HG02610 (cell line): ENCODE measurements at regions not wholly inside any gene's neighbourhood (a gene's known extent, or its start where the extent isn't known, plus 50 kb on each side); places are given as distances from the start of the nearest gene placed in this dataset.
"Not testable (repeated sequence)": the region's sequence is repeated elsewhere in the genome, so short reads cannot be mapped to it uniquely, and the experiment has no call there.

Source experiments
- ATAC-seq: cut with Tn5 transposase; IDR thresholded peaks from one replicate; pipeline ENCODE4 v1.9.1; 2021; ENCODE audit warnings: mild to moderate bottlenecking, moderate library complexity; ENCODE audit not compliant: unreplicated experiment

GRCh38 chr4:13922873-13923645 lies 295.5 kb upstream of the BOD1L1 start:
- no peak for ATAC-seq

- not testable (repeated sequence) for ATAC-seq
Observed at GRCh38 chr4:13924900-13925299, 297.4 kb upstream of the BOD1L1 start.

GRCh38 chr4:13928214-13928613 lies 300.7 kb upstream of the BOD1L1 start:
- ATAC-seq = no peak

GRCh38 chr4:13930155-13930554 lies 302.6 kb upstream of the BOD1L1 start:
- ATAC-seq = no peak

- ATAC-seq = no peak
Observed at GRCh38 chr4:13933191-13933590, 305.7 kb upstream of the BOD1L1 start.

GRCh38 chr4:13938299-13938698 lies 310.8 kb upstream of the BOD1L1 start:
- no peak for ATAC-seq

GRCh38 chr4:13940921-13941320 lies 313.4 kb upstream of the BOD1L1 start:
- no peak for ATAC-seq

- ATAC-seq = no peak
Observed at GRCh38 chr4:13942977-13943376, 315.5 kb upstream of the BOD1L1 start.

- ATAC-seq = no peak
Observed at GRCh38 chr4:13944095-13944511, 316.6 kb upstream of the BOD1L1 start.

- ATAC-seq = no peak
Observed at GRCh38 chr4:13947921-13948320, 320.4 kb upstream of the BOD1L1 start.

GRCh38 chr4:13950491-13950890 lies 323.0 kb upstream of the BOD1L1 start:
- no peak for ATAC-seq

GRCh38 chr4:13953083-13953482 lies 325.6 kb upstream of the BOD1L1 start:
- no peak for ATAC-seq

- ATAC-seq = no peak
Observed at GRCh38 chr4:13955551-13955950, 328.0 kb upstream of the BOD1L1 start.

GRCh38 chr4:13956947-13957346 lies 329.4 kb upstream of the BOD1L1 start:
- ATAC-seq = no peak

GRCh38 chr4:13957871-13958270 lies 330.3 kb upstream of the BOD1L1 start:
- ATAC-seq = no peak

- ATAC-seq = no peak
Observed at GRCh38 chr4:13963601-13964000, 336.1 kb upstream of the BOD1L1 start.

- no peak for ATAC-seq
Observed at GRCh38 chr4:13966231-13967195, 339.0 kb upstream of the BOD1L1 start.

- no peak for ATAC-seq
Observed at GRCh38 chr4:13968723-13969122, 341.2 kb upstream of the BOD1L1 start.

- no peak for ATAC-seq
Observed at GRCh38 chr4:13970349-13970748, 342.8 kb upstream of the BOD1L1 start.

- no peak for ATAC-seq
Observed at GRCh38 chr4:13977746-13978145, 350.2 kb upstream of the BOD1L1 start.

GRCh38 chr4:13980317-13981310 lies 353.1 kb upstream of the BOD1L1 start:
- peak; percentile 70 for ATAC-seq
